Stomach (tissue), 8 donors: ENCODE measurements at regions not wholly inside any gene's neighbourhood (a gene's known extent, or its start where the extent isn't known, plus 50 kb on each side); places are given as distances from the start of the nearest gene placed in this dataset.

Experiments
- DNase-seq, 2 donors: peaks; one replicate each; pipeline versions ENCODE4 v3.0.0 to v3.0.0-alpha.2; 2013 to 2019
- H3K27ac ChIP-seq, 5 donors: fragments of 200-600 bp in 4 of 5; sonication (generic) in 4 of 5; one replicate each; pipeline ENCODE4 v1.5.1; 2013 to 2019; ENCODE audit warnings: mild to moderate bottlenecking in 1 of 5, moderate library complexity in 1 of 5
- H3K27me3 ChIP-seq, 3 donors: fragments of 200-600 bp; sonication (generic); one replicate each; pipeline ENCODE4 v1.5.1; 2017 to 2019; ENCODE audit warnings: mixed run types in 1 of 3
- H3K36me3 ChIP-seq, 4 donors: fragments of 200-600 bp; sonication (generic); 1 replicate in 3 of 4; 2 replicates in 1 of 4; pipeline ENCODE4 v1.5.1; 2016 to 2019
- H3K4me1 ChIP-seq, 4 donors: fragments of 200-600 bp; sonication (generic); one replicate each; pipeline ENCODE4 v1.5.1; 2016 to 2019
- H3K4me3 ChIP-seq, 4 donors: fragments of 200-600 bp; sonication (generic) in 3 of 4; one replicate each; pipeline ENCODE4 v1.5.1; 2016 to 2019; ENCODE audit warnings: mild to moderate bottlenecking in 1 of 4
- H3K9me3 ChIP-seq, 4 donors: fragments of 200-600 bp; sonication (generic); one replicate each; pipeline ENCODE4 v1.5.1; 2016 to 2019
- EP300 ChIP-seq: sonication (generic); formaldehyde crosslinking; IDR thresholded peaks from one replicate; pipeline ENCODE4 v1.6.1; 2017; ENCODE audit warnings: antibody characterized with exemption
- POLR2A ChIP-seq, 4 donors: fragments of 450-650 bp; IDR thresholded peaks; one replicate each; pipeline ENCODE4 v1.6.1; 2016; ENCODE audit warnings: antibody characterized with exemption in 4 of 4, control low read depth in 2 of 4, mild to moderate bottlenecking in 1 of 4, moderate library complexity in 1 of 4
- POLR2AphosphoS5 ChIP-seq, 3 donors: sonication (generic); formaldehyde crosslinking; IDR thresholded peaks; one replicate each; pipeline ENCODE4 v1.6.1; 2016; ENCODE audit warnings: antibody characterized with exemption in 3 of 3
- WGBS, 5 donors: extraction: QIAGEN DNeasy Blood & Tissue Kit in 3 of 5; methylation state at CpG; one replicate each; pipeline versions ENCODE4 v1.1.5 to v1.1.7; 2013 to 2018; 5-methylcytosine and 5-hydroxymethylcytosine counted together
- intact Hi-C: fragments of 100-400 bp; cut with DNase I; formaldehyde crosslinking; loops from one replicate; pipeline ENCODE4 v1.15.1; 2023; ENCODE audit warnings: low total_unique reads
- TF ChIP-seq, protein P1 (sequence below), 7 experiments: fragments of 450-650 bp in 4 of 7; fragments of 200-600 bp in 3 of 7; sonication (generic) in 3 of 7; IDR thresholded peaks; one replicate each; pipeline ENCODE4 v1.5.1; 2016 to 2019; ENCODE audit warnings: antibody characterized with exemption in 7 of 7, control low read depth in 2 of 7, mild to moderate bottlenecking in 1 of 7
- donor health status: healthy with polysubstance abuse.
- donor health status: Bipolar disorder and iron deficiency.
- donor health status: healthy.

DNA sequence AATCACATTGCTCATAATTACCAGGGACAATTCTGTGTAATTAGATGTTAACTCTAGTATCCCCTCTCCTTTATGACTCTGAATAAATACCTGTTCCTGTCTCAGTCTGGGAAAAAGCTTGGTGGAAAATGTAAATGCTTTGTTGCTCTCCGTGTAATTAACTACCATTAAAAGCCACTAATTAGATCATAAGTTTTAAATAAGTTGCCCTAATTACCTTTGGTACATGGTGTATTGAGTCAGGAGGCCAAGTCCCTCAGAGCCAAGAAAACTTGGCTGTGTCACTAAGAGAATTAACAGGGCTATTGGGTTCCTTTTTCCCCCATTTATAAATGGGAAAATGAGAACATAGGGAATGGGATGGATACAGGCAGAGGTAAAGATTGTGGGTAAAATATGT lies 617.6 kb downstream of the TLR4 start:
- intact Hi-C loops = no loop called here
- Histone ChIP-seq H3K27ac (no peak overlapping the region), H3K9me3 (no peaks in the 10 kb centered on the region), H3K4me1 (no peaks in the 10 kb centered on the region), H3K27me3 (no peaks in the 10 kb centered on the region), H3K4me3 (no peak overlapping the region), H3K36me3 (no peaks in the 10 kb centered on the region)
- no peak for DNase-seq
- 63 to 79% (median 68%) methylated on average over 1 of the region's 1 CpG for WGBS, 5 donors
- TF ChIP-seq EP300 = no peak
- TF ChIP-seq, protein P1, sequence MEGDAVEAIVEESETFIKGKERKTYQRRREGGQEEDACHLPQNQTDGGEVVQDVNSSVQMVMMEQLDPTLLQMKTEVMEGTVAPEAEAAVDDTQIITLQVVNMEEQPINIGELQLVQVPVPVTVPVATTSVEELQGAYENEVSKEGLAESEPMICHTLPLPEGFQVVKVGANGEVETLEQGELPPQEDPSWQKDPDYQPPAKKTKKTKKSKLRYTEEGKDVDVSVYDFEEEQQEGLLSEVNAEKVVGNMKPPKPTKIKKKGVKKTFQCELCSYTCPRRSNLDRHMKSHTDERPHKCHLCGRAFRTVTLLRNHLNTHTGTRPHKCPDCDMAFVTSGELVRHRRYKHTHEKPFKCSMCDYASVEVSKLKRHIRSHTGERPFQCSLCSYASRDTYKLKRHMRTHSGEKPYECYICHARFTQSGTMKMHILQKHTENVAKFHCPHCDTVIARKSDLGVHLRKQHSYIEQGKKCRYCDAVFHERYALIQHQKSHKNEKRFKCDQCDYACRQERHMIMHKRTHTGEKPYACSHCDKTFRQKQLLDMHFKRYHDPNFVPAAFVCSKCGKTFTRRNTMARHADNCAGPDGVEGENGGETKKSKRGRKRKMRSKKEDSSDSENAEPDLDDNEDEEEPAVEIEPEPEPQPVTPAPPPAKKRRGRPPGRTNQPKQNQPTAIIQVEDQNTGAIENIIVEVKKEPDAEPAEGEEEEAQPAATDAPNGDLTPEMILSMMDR (IDR thresholded peaks at IDR 0.05) = no peak
- no peak for TF ChIP-seq POLR2A (IDR thresholded peaks at IDR 0.05)
- no peak for TF ChIP-seq POLR2AphosphoS5 (IDR thresholded peaks at IDR 0.05)

- DNase-seq = no peak
- no peak for TF ChIP-seq POLR2A (IDR thresholded peaks at IDR 0.05)
- TF ChIP-seq POLR2AphosphoS5 (IDR thresholded peaks at IDR 0.05) = no peak
- TF ChIP-seq, protein P1 (IDR thresholded peaks at IDR 0.05) = no peak
- TF ChIP-seq EP300 = no peak
- 74 to 93% (median 87%) methylated on average over 2 of the region's 2 CpGs for WGBS, 5 donors
- Histone ChIP-seq H3K4me3 (no peak overlapping the region), H3K36me3 (no peaks in the 10 kb centered on the region), H3K27me3 (no peaks in the 10 kb centered on the region), H3K27ac (no peak overlapping the region), H3K4me1 (no peaks in the 10 kb centered on the region), H3K9me3 (no peaks in the 10 kb centered on the region)
- intact Hi-C loops = no loop called here
Observed at GRCh38 chr9:118324706-118325105, 620.5 kb downstream of the TLR4 start.

GRCh38 chr9:118325757-118326156 lies 621.6 kb downstream of the TLR4 start:
- H3K27ac ChIP-seq = no peak overlapping the region
- H3K4me3 ChIP-seq = no peak overlapping the region
- H3K9me3 ChIP-seq = no peaks in the 10 kb centered on the region
- 58 to 76% (median 69%) methylated on average over 2 of the region's 2 CpGs for WGBS, 5 donors
- DNase-seq = no peak
- no peaks in the 10 kb centered on the region for H3K27me3 ChIP-seq
- TF ChIP-seq, protein P1 (IDR thresholded peaks at IDR 0.05) = no peak
- TF ChIP-seq POLR2AphosphoS5 (IDR thresholded peaks at IDR 0.05) (no peak), POLR2A (IDR thresholded peaks at IDR 0.05) (no peak), EP300 (no peak)
- H3K36me3 ChIP-seq = no peaks in the 10 kb centered on the region
- H3K4me1 ChIP-seq = no peaks in the 10 kb centered on the region
- intact Hi-C loops = no loop called here

- Histone ChIP-seq H3K27ac (no peak overlapping the region), H3K36me3 (no peaks in the 10 kb centered on the region), H3K4me3 (no peak overlapping the region), H3K4me1 (no peaks in the 10 kb centered on the region), H3K27me3 (no peaks in the 10 kb centered on the region), H3K9me3 (no peaks in the 10 kb centered on the region)
- WGBS, 5 donors = 39 to 68% (median 59%) methylated on average over 5 of the region's 5 CpGs
- DNase-seq = no peak
- intact Hi-C loops = no loop called here
- TF ChIP-seq, protein P1 (IDR thresholded peaks at IDR 0.05) = no peak
- no peak for TF ChIP-seq POLR2A (IDR thresholded peaks at IDR 0.05)
- no peak for TF ChIP-seq POLR2AphosphoS5 (IDR thresholded peaks at IDR 0.05)
- no peak for TF ChIP-seq EP300
Observed at GRCh38 chr9:118326326-118326725, 622.1 kb downstream of the TLR4 start.
